ENCODE measurements at regions not wholly inside any gene's neighbourhood (a gene's known extent, or its start where the extent isn't known, plus 50 kb on each side); places are given as distances from the start of the nearest gene placed in this dataset.

GRCh38 chr3:101100361-101101009 is 107.3 kb upstream of the ABI3BP start:
- Mint-ChIP-seq H3K4me3 (no peak overlapping the region), H3K27me3 (peaks cover 10 to 25% (median 15%) of the 10 kb centered on the region in 5 donors), H3K27ac (no peak overlapping the region), H3K4me1 (no peaks in the 10 kb centered on the region), H3K9me3 (peaks cover 0 to 2% (median 0%) of the 10 kb centered on the region in 9 donors), H3K36me3 (no peaks in the 10 kb centered on the region)
- DNase-seq, result no peak
- ATAC-seq, result no peak
- POLR2A ChIA-PET, result no interaction called here

GRCh38 chr3:101099791-101100190 is 106.6 kb upstream of the ABI3BP start:
- no peaks in the 10 kb centered on the region for H3K36me3 Mint-ChIP-seq
- no peak overlapping the region for H3K4me3 Mint-ChIP-seq
- ATAC-seq (no peak), DNase-seq (no peak)
- no peak overlapping the region for H3K27ac Mint-ChIP-seq
- POLR2A ChIA-PET, result no interaction called here
- peaks cover 8 to 23% (median 14%) of the 10 kb centered on the region in 5 donors for H3K27me3 Mint-ChIP-seq
- H3K9me3 Mint-ChIP-seq, result peaks cover 0 to 2% (median 0%) of the 10 kb centered on the region in 9 donors
- H3K4me1 Mint-ChIP-seq, result no peaks in the 10 kb centered on the region

GRCh38 chr3:101096444-101096843 is 103.2 kb upstream of the ABI3BP start:
- Mint-ChIP-seq H3K27me3 (peaks cover 6 to 25% (median 11%) of the 10 kb centered on the region in 5 donors), H3K27ac (no peak overlapping the region), H3K4me3 (no peak overlapping the region), H3K9me3 (peaks cover 0 to 2% (median 0%) of the 10 kb centered on the region in 9 donors), H3K4me1 (no peaks in the 10 kb centered on the region), H3K36me3 (no peaks in the 10 kb centered on the region)
- ATAC-seq (no peak), DNase-seq (no peak)
- POLR2A ChIA-PET, result no interaction called here

- no peaks in the 10 kb centered on the region for H3K4me1 Mint-ChIP-seq
- no peak overlapping the region for H3K27ac Mint-ChIP-seq
These were observed 102.6 kb upstream of the ABI3BP start for GRCh38 chr3:101095693-101096430.

DNA sequence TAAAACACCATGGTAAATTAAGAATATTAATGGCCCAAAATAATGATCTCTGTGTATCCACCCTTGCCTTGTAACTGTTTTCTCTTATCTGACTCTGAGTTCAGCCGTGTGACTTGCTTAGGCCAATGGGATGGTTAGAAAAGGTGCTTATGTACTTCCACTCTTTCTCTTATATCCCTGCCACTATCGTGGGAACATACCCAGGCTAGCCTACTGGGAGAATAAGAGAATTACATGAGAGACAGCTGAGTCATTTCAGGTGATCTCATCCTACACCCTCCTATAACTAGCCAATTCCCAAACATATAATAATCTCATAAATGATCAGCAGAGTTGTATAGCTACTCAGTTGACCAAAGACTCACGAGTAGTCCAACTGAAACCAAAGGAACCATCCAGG is 98.3 kb upstream of the ABI3BP start:
- no peak for ATAC-seq
- Mint-ChIP-seq H3K27ac (no peak overlapping the region), H3K27me3 (peaks cover 2 to 16% (median 6%) of the 10 kb centered on the region in 5 donors), H3K4me3 (no peak overlapping the region), H3K4me1 (no peaks in the 10 kb centered on the region), H3K9me3 (no peaks in the 10 kb centered on the region), H3K36me3 (no peaks in the 10 kb centered on the region)
- DNase-seq, result no peak
- POLR2A ChIA-PET, result no interaction called here

More at GRCh38 chr3:101095693-101096430, 102.6 kb upstream of the ABI3BP start:
- ATAC-seq (no peak), DNase-seq (no peak)
- Mint-ChIP-seq H3K4me3 (no peak overlapping the region), H3K27me3 (peaks cover 6 to 25% (median 11%) of the 10 kb centered on the region in 5 donors), H3K36me3 (no peaks in the 10 kb centered on the region), H3K9me3 (peaks cover 0 to 2% (median 0%) of the 10 kb centered on the region in 9 donors)
- POLR2A ChIA-PET, result no interaction called here

DNA sequence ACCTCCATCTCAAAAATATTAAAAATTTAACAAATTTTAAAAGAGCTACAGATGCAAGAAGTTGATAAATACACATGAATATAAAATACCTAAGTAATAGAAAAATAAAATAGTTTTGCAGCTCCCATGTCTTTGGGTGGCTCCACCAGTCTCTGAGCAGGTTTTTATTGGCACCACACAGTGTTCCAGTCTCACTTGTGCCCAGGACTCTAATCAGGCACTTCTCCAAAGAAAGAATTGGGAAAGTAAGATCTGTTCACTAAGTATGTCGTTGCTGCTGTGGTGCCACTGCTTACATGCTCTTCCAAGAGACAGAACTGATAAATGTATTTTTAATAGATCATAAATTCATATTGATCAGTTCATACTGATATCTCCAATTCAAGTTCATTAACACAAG is 92.5 kb upstream of the ABI3BP start:
- no peaks in the 10 kb centered on the region for H3K36me3 Mint-ChIP-seq
- DNase-seq (no peak), ATAC-seq (no peak)
- H3K9me3 Mint-ChIP-seq, result no peaks in the 10 kb centered on the region
- H3K4me3 Mint-ChIP-seq, result no peak overlapping the region
- no peaks in the 10 kb centered on the region for H3K4me1 Mint-ChIP-seq
- POLR2A ChIA-PET, result interaction anchor here (0.6 kb wide), 1 partner anchor 427 kb away, joined by 9 read pairs; the partner anchor contains the start of gene SENP7
- H3K27ac Mint-ChIP-seq, result no peak overlapping the region
- H3K27me3 Mint-ChIP-seq, result peaks cover 2 to 20% (median 10%) of the 10 kb centered on the region in 5 donors

- Mint-ChIP-seq H3K27ac (no peak overlapping the region), H3K36me3 (no peaks in the 10 kb centered on the region), H3K4me3 (no peak overlapping the region), H3K27me3 (peaks cover 2 to 16% (median 10%) of the 10 kb centered on the region in 5 donors), H3K9me3 (no peaks in the 10 kb centered on the region), H3K4me1 (no peaks in the 10 kb centered on the region)
- ATAC-seq (no peak), DNase-seq (no peak)
- POLR2A ChIA-PET, result no interaction called here
These were observed 91.2 kb upstream of the ABI3BP start for GRCh38 chr3:101084404-101084803.

DNA sequence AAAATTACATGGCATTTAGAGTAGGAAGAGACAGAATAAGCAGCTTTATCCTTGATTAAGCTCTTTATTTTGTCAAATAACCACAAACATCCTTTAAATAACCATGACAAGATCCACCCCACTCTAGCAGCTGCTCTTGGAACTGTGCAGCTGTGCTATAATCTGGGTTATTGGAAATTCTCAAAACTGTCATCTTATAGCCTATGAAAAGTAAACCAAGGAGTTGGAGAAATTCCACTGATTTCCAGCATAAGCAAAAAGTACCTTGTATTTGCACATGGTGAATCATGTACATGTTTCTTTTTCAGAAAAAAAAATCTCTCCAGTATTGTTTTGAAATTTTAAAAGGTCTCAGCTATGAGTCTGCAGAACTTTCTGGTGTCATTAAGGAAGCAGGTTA is 88.8 kb upstream of the ABI3BP start:
- H3K36me3 Mint-ChIP-seq, result no peaks in the 10 kb centered on the region
- H3K27me3 Mint-ChIP-seq, result peaks cover 0 to 10% (median 8%) of the 10 kb centered on the region in 5 donors
- DNase-seq, result no peak
- H3K9me3 Mint-ChIP-seq, result peaks cover 0 to 2% (median 0%) of the 10 kb centered on the region in 9 donors
- ATAC-seq, result no peak
- no peaks in the 10 kb centered on the region for H3K4me1 Mint-ChIP-seq
- H3K27ac Mint-ChIP-seq, result no peak overlapping the region
- H3K4me3 Mint-ChIP-seq, result no peak overlapping the region
- POLR2A ChIA-PET, result no interaction called here

- H3K4me1 Mint-ChIP-seq, result no peaks in the 10 kb centered on the region
- no peak overlapping the region for H3K27ac Mint-ChIP-seq
- POLR2A ChIA-PET, result no interaction called here
- peaks cover 0 to 2% (median 0%) of the 10 kb centered on the region in 9 donors for H3K9me3 Mint-ChIP-seq
- DNase-seq (no peak), ATAC-seq (no peak)
- no peak overlapping the region for H3K4me3 Mint-ChIP-seq
- H3K27me3 Mint-ChIP-seq, result peaks cover 0 to 9% (median 7%) of the 10 kb centered on the region in 5 donors
- no peaks in the 10 kb centered on the region for H3K36me3 Mint-ChIP-seq
These were observed 88.2 kb upstream of the ABI3BP start for GRCh38 chr3:101081446-101081845.

GRCh38 chr3:101077361-101078011 is 84.3 kb upstream of the ABI3BP start:
- no peaks in the 10 kb centered on the region for H3K36me3 Mint-ChIP-seq
- POLR2A ChIA-PET, result no interaction called here
- no peak for ATAC-seq
- peaks cover 0 to 7% (median 0%) of the 10 kb centered on the region in 9 donors for H3K9me3 Mint-ChIP-seq
- H3K4me3 Mint-ChIP-seq, result no peak overlapping the region
- peaks cover 0 to 9% (median 5%) of the 10 kb centered on the region in 5 donors for H3K27me3 Mint-ChIP-seq
- DNase-seq, result no peak
- no peak overlapping the region for H3K27ac Mint-ChIP-seq
- H3K4me1 Mint-ChIP-seq, result no peaks in the 10 kb centered on the region

GRCh38 chr3:101074518-101074917 is 81.3 kb upstream of the ABI3BP start:
- Mint-ChIP-seq H3K36me3 (no peaks in the 10 kb centered on the region), H3K4me1 (peaks cover 0 to 2% (median 0%) of the 10 kb centered on the region in 4 donors), H3K9me3 (peaks cover 0 to 7% (median 0%) of the 10 kb centered on the region in 9 donors), H3K27ac (no peak overlapping the region), H3K27me3 (peaks cover 0 to 20% (median 3%) of the 10 kb centered on the region in 5 donors), H3K4me3 (no peak overlapping the region)
- DNase-seq (no peak), ATAC-seq (no peak)
- POLR2A ChIA-PET, result no interaction called here

GRCh38 chr3:101072300-101072699 is 79.1 kb upstream of the ABI3BP start:
- Mint-ChIP-seq H3K27ac (no peak overlapping the region), H3K9me3 (peaks cover 0 to 7% (median 0%) of the 10 kb centered on the region in 9 donors), H3K27me3 (peaks cover 0 to 23% (median 4%) of the 10 kb centered on the region in 5 donors), H3K4me3 (no peak overlapping the region), H3K4me1 (peaks cover 0 to 2% (median 0%) of the 10 kb centered on the region in 4 donors), H3K36me3 (no peaks in the 10 kb centered on the region)
- DNase-seq (no peak), ATAC-seq (no peak)
- POLR2A ChIA-PET, result no interaction called here

DNA sequence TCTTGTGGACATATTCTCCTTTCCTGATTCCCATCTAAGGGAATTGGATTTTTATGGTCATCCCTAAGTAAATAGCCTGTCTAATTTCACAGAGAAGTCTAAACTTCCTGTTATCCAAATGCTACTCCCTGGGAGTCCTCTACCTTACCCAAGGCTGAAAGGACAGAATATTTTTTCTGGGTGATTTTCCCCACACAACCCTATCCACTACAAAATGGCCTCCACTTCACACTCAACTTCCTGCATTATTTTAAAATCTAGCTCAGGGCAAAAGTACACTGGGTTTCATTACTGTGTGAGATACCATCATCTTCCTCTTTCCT is 77.5 kb upstream of the ABI3BP start:
- Mint-ChIP-seq H3K27ac (no peak overlapping the region), H3K27me3 (peaks cover 2 to 34% (median 6%) of the 10 kb centered on the region in 5 donors), H3K4me1 (peaks cover 0 to 2% (median 0%) of the 10 kb centered on the region in 4 donors), H3K4me3 (no peak overlapping the region), H3K9me3 (peaks cover 0 to 7% (median 0%) of the 10 kb centered on the region in 9 donors), H3K36me3 (no peaks in the 10 kb centered on the region)
- no peak for DNase-seq
- POLR2A ChIA-PET, result no interaction called here
- ATAC-seq, result no peak
